HUES48 (cell line): ENCODE measurements at regions not wholly inside any gene's neighbourhood (a gene's known extent, or its start where the extent isn't known, plus 50 kb on each side); places are given as distances from the start of the nearest gene placed in this dataset.
A peak's percentile ranks its signal among the peaks of the same experiment; 100 is the strongest.

Source experiments
- H3K27ac ChIP-seq: one replicate; pipeline ENCODE4 v1.7.0; 2013; ENCODE audit warnings: low read depth, low read length, inconsistent platforms
- H3K27me3 ChIP-seq: 2 replicates; pipeline ENCODE4 v1.6.1; 2013; ENCODE audit warnings: mild to moderate bottlenecking, low read length; ENCODE audit not compliant: control insufficient read depth, insufficient read depth
- H3K36me3 ChIP-seq: 2 replicates; pipeline ENCODE4 v1.6.1; 2013; ENCODE audit warnings: low read length; ENCODE audit not compliant: control insufficient read depth, insufficient read depth
- H3K4me1 ChIP-seq: 2 replicates; pipeline ENCODE4 v1.6.1; 2013; ENCODE audit warnings: mild to moderate bottlenecking, low read length; ENCODE audit not compliant: control insufficient read depth, insufficient read depth
- H3K4me3 ChIP-seq: 2 replicates; pipeline ENCODE4 v1.5.1; 2013; ENCODE audit warnings: mild to moderate bottlenecking, low read depth, low read length
- H3K9ac ChIP-seq: 2 replicates; pipeline ENCODE4 v1.6.1; 2013; ENCODE audit warnings: mild to moderate bottlenecking, low read depth, low read length, moderate library complexity
- H3K9me3 ChIP-seq: 2 replicates; pipeline ENCODE4 v1.6.1; 2013; ENCODE audit warnings: low read length; ENCODE audit not compliant: control insufficient read depth, insufficient read depth

GRCh38 chr6:121994919-121995318 lies 404.5 kb upstream of the HSF2 start:
- peaks cover 3% of the 10 kb centered on the region; the same call in 1 of the 2 replicates for H3K9me3 ChIP-seq
- no peak overlapping the region for H3K4me3 ChIP-seq
- no peaks in the 10 kb centered on the region for H3K27me3 ChIP-seq
- H3K9ac ChIP-seq: no peak overlapping the region
- no peak overlapping the region for H3K27ac ChIP-seq
- H3K4me1 ChIP-seq: peaks cover 10% of the 10 kb centered on the region; the same call in 1 of the 2 replicates
- no peaks in the 10 kb centered on the region for H3K36me3 ChIP-seq

- Histone ChIP-seq H3K27me3 (no peaks in the 10 kb centered on the region), H3K4me1 (peaks cover 26% of the 10 kb centered on the region; the same call in 1 of the 2 replicates), H3K9me3 (no peaks in the 10 kb centered on the region), H3K27ac (no peak overlapping the region), H3K9ac (no peak overlapping the region), H3K4me3 (no peak overlapping the region), H3K36me3 (no peaks in the 10 kb centered on the region)
Measured at GRCh38 chr6:121998631-121999030, 400.8 kb upstream of the HSF2 start.

DNA sequence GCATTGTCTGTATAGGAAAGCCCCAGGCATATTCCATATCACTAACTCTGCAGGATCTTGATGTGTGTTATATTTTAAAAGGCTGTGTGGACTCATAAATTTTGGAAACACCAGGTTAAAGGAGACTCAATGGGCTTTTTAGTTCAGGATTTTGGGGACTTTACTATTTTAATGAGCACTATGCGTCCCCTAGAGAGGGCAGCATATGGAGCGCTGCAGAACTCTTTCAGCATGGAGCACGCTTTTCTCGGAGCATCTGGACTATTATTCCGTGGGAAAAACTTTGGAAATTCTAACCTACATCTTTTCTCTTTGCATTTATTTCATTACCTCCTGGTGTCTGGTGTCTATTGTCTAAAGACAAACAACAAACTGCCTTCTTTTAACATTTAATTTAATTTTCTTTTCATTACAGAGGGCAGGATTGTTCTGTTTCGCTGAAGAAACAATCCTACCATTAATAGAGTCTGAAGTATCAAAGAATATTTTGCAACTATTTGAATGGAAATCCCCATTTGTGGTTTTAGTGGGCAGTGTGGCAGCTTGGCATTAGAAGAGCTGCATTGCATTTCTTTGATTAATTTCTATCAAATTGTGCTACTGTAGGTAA lies 399.9 kb upstream of the HSF2 start:
- Histone ChIP-seq H3K27me3 (no peaks in the 10 kb centered on the region), H3K36me3 (no peaks in the 10 kb centered on the region), H3K27ac (no peak overlapping the region), H3K4me1 (peaks cover 26% of the 10 kb centered on the region; the same call in 1 of the 2 replicates), H3K4me3 (no peak overlapping the region), H3K9me3 (no peaks in the 10 kb centered on the region), H3K9ac (no peak overlapping the region)

- no peaks in the 10 kb centered on the region for H3K36me3 ChIP-seq
- H3K27ac ChIP-seq: no peak overlapping the region
- no peaks in the 10 kb centered on the region for H3K27me3 ChIP-seq
- H3K4me1 ChIP-seq: peaks cover 46% of the 10 kb centered on the region
- H3K9me3 ChIP-seq: no peaks in the 10 kb centered on the region
- no peak overlapping the region for H3K9ac ChIP-seq
- no peak overlapping the region for H3K4me3 ChIP-seq
Measured at GRCh38 chr6:122005661-122006060, 393.8 kb upstream of the HSF2 start.

- Histone ChIP-seq H3K27me3 (no peaks in the 10 kb centered on the region), H3K36me3 (no peaks in the 10 kb centered on the region), H3K4me1 (peaks cover 36% of the 10 kb centered on the region), H3K4me3 (no peak overlapping the region), H3K27ac (peak overlapping the region; percentile 90), H3K9me3 (no peaks in the 10 kb centered on the region), H3K9ac (no peak overlapping the region)
Measured at GRCh38 chr6:122007339-122007738, 392.1 kb upstream of the HSF2 start.

DNA sequence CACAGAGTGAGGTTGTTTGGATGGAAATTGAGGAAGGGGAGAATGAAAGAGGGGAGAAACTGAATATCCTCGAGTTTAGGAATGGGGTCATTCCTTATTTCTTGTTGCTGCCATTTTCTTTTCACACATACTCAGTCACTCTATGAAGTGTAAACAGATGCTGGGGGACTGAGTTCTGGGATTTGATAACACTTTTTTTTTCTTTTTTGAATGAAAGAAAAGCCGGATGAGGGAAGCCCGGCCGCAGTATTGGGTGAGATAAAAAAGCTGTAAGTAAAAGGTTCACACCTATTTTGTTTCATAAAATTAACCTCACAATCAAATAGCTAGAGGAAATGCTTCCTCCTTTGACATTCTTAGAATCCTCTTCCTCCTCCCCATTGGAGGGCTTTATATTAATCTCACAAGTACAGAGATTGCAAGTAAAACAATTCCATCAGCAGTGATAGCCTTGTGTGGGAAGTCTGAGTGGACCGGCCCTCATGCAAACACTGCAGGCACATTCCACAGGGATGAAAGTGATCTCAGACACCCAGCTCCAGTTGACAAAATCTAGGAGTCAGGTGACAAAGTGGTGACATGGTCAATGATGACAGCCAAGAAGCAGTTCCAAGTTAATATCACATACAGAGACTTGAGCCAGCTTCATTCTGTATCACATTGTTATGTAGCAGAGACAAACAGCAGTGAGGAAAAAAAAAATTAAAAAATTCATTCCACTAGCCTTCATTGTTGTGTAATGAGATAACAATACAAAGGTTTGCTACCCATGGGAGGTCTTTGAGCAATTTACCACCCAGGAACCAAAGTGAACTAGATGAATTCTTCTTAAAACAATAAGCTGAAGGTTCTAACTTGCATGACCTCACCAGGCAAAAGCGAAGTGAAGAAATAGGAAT lies 391.1 kb upstream of the HSF2 start:
- H3K27me3 ChIP-seq: no peaks in the 10 kb centered on the region
- peak overlapping the region; percentile 90 for H3K27ac ChIP-seq
- peak overlapping the region; percentile 16; the same call in 1 of the 2 replicates for H3K4me3 ChIP-seq
- H3K36me3 ChIP-seq: no peaks in the 10 kb centered on the region
- H3K9me3 ChIP-seq: no peaks in the 10 kb centered on the region
- peaks cover 36% of the 10 kb centered on the region for H3K4me1 ChIP-seq
- no peak overlapping the region for H3K9ac ChIP-seq

GRCh38 chr6:122009000-122009350 lies 390.5 kb upstream of the HSF2 start:
- Histone ChIP-seq H3K4me3 (peak overlapping the region; percentile 16; the same call in 1 of the 2 replicates), H3K27me3 (no peaks in the 10 kb centered on the region), H3K9me3 (no peaks in the 10 kb centered on the region), H3K9ac (no peak overlapping the region), H3K4me1 (peaks cover 36% of the 10 kb centered on the region), H3K36me3 (no peaks in the 10 kb centered on the region), H3K27ac (peak overlapping the region; percentile 90)

- H3K9me3 ChIP-seq: no peaks in the 10 kb centered on the region
- no peak overlapping the region for H3K9ac ChIP-seq
Measured at GRCh38 chr6:122012578-122012977, 386.9 kb upstream of the HSF2 start.

GRCh38 chr6:122014961-122015360 lies 384.5 kb upstream of the HSF2 start:
- no peak overlapping the region for H3K4me3 ChIP-seq
- no peaks in the 10 kb centered on the region for H3K27me3 ChIP-seq
- no peak overlapping the region for H3K27ac ChIP-seq
- H3K36me3 ChIP-seq: no peaks in the 10 kb centered on the region
- H3K9ac ChIP-seq: no peak overlapping the region
- no peaks in the 10 kb centered on the region for H3K4me1 ChIP-seq
- no peaks in the 10 kb centered on the region for H3K9me3 ChIP-seq

More at GRCh38 chr6:122012578-122012977, 386.9 kb upstream of the HSF2 start:
- Histone ChIP-seq H3K27ac (no peak overlapping the region), H3K36me3 (no peaks in the 10 kb centered on the region), H3K4me3 (no peak overlapping the region), H3K27me3 (no peaks in the 10 kb centered on the region), H3K4me1 (peaks cover 17% of the 10 kb centered on the region)

DNA sequence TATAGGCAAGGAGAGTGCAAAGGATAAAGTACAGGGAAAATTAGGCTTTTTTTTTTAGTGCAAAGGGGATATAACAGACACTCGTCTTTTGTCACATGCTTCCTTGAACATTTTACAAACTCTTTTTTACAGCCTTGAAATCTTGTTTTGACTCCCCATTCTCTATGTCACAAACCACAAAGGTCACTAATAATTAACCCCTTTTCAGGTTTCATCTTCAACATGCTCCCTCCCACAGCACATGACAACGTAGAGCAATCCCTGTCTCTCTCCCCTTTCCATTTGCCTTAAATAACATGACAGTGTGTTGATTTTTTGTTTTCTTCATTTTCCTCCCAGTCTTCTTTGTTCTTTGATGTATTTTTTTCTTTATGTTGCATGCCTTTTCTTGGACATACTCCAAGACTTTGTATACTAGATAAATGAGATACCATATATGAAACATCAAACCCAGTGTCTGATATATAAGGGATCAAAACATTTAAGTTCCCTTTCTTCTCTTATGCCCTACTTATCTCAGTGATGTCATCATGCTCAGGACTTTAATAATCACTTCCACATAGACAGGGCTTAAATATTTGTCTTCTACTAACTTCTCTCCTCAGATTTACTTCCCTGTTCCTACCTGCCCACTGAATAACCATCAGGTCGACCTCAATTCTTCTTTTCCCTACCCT lies 378.7 kb upstream of the HSF2 start:
- Histone ChIP-seq H3K4me1 (no peaks in the 10 kb centered on the region), H3K27ac (no peak overlapping the region), H3K36me3 (no peaks in the 10 kb centered on the region), H3K9ac (no peak overlapping the region), H3K4me3 (no peak overlapping the region), H3K27me3 (no peaks in the 10 kb centered on the region), H3K9me3 (no peaks in the 10 kb centered on the region)

DNA sequence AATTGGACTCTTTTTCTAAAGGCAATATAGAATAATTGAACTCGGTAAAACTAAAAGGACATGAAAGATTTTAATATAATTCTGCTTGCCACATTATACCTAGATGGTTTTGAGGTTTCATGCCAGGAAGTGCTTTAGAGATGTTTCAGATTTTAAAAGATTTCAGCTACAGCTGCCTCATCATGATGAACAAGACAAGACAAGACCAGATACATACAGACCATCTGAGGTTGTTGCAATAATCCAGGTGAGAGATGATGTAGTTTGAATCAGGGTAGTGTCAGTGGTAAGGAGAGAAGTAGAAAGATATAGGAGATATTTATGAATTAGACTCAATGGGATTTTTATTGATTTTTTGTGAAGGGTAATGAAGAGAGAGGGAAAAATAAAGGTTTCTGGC lies 374.3 kb upstream of the HSF2 start:
- no peaks in the 10 kb centered on the region for H3K27me3 ChIP-seq
- no peak overlapping the region for H3K27ac ChIP-seq
- no peaks in the 10 kb centered on the region for H3K9me3 ChIP-seq
- H3K4me3 ChIP-seq: no peak overlapping the region
- no peak overlapping the region for H3K9ac ChIP-seq
- H3K4me1 ChIP-seq: no peaks in the 10 kb centered on the region
- H3K36me3 ChIP-seq: no peaks in the 10 kb centered on the region
